Umbilical cord (tissue), 1 donor: ENCODE measurements at regions not wholly inside any gene's neighbourhood (a gene's known extent, or its start where the extent isn't known, plus 50 kb on each side); places are given as distances from the start of the nearest gene placed in this dataset.
"Not testable (repeated sequence)": the region's sequence is repeated elsewhere in the genome, so short reads cannot be mapped to it uniquely, and the experiment has no call there.

Experiments used
- DNase-seq: peaks from one replicate; pipeline ENCODE4 v3.0.0-alpha.2; 2015; ENCODE audit warnings: low spot score

DNA sequence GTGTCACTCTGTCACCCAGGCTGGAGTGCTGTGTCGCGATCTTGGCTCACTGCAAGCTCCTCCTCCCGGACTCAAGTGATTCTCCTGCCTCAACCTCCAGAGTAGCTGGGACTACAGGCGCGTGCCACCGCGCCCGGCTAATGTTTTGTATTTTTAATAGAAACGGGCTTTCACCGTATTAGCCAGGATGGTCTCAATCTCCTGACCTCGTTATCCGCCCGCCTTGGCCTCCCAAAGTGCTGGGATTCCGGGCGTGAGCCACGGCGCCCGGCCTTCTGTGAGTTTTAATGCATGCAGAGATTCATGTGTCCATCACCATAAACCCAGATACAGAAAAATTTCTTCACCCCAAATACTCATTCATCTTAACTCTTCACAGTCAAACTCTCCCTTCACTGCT lies 1046.7 kb downstream of the CDH9 start:
- no peak for DNase-seq

DNA sequence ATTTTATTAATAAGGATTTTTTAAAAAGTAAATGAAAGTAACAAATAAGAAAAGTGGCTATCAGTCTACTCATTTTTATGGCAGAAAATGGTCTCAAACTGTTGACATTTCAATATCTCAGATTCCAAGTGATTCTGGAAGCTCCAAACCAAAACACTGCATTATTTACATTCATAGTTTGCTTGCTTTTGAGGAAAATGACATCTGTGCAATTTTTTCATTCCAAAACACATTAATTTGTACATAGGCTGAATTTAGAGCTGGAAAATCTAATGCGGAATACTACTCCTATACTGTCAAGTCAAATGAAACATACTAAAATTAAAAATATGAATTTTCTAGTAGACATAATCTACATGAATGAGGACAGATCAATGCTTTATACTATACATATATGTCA lies 1047.6 kb downstream of the CDH9 start:
- no peak for DNase-seq

DNA sequence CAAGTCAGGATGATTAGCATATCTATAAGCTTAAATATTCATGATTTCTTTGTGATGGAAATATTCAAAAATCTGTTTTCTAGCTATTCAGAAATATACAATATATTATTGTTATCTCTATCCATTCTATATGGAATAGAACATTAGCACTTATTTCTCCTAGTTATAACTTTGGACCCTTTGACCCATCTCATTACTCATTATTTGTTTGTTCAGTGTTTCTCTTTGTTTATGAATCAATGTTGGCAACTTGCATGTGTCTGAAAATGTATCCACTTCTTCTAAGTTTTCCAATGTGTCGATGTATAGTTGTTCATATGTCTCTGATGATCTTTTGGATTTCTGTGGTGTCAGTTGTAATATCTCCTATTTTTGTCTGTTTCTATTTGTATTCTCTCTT lies 1059.3 kb downstream of the CDH9 start:
- DNase-seq = no peak

DNA sequence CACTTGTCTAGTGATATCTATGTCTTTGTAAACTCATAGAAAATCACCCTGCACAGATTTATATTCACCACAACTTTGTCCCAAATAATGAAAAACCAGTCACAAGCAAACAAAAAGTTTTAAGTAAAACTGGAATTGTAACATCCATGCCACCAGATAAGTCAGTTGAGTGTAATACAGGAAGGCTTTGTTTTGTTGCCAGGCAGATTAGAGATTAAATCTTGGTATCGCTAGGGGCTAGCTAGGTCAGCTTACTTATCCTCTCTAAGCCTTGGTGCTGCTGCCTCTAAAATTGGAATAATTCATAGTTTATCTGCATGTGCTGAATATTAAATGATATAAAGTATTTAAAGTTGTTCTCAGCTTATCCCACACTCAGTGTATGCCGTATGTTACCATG lies 1062.5 kb downstream of the CDH9 start:
- peak; percentile 42 for DNase-seq

DNA sequence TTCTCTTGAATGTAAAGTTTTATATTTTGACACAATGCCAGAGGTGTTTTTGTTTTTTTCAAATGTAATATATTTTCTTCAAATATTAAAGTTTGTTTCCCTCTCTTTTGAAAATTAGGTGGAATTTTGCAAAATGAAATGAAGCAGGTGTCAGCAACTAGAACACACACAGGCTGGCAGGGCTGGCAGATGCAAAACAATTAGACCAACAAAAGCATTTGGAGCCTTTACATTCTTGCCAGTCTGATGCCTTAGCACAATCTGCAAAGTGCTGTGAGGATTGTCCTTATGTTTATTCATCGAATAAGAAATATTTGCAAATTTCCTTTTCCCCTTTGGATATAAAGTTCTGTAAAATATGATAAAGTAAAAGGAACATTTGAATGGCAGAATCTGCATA lies 1063.9 kb downstream of the CDH9 start:
- DNase-seq = no peak

DNA sequence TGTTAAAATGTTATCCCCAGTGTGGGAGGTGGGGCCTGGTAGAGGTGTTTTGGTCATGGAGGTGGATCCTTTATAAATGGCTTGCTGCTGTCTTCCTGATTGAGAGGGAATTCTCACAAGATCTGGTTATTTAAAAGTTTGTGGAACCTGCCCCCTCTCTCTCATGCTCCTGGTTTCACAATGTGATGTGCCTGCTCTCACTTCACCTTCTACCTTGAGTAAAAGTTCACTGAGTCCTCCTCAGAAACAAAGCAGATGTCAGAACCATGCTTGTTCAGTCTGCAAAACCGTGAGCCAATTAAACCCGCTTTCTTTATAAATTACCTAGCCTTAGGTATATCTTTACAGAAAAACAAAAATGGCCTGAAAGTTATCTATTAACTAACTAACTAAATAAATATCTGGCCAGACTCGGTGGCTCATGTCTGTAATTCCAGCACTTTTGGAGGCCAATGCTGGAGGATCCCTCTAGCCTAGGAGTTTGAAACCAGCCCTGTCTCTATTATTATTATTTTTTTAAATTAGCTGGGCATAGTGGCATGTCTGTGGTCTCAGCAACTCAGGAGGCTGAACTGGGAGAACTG lies 1067.4 kb downstream of the CDH9 start:
- no peak for DNase-seq

DNA sequence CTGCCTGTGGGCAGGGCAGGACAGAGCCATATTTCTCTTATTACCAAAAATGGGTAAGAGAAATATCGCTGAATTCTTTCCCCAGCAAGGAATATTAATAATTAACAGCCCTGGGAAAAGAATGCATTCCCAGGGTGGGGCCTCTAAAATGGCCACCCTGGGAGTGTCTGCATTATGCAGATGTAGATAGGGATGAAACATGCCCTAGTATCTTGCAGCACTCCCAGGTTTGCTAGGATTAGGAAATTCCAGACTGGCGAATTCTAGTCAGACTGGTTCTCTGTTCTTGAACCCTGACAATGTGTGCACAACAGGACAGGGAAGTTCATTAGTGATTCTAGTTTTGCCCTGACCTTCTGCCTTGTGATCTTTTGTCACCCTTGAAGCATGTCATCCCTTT lies 1069.3 kb downstream of the CDH9 start:
- DNase-seq = not testable (repeated sequence)

DNA sequence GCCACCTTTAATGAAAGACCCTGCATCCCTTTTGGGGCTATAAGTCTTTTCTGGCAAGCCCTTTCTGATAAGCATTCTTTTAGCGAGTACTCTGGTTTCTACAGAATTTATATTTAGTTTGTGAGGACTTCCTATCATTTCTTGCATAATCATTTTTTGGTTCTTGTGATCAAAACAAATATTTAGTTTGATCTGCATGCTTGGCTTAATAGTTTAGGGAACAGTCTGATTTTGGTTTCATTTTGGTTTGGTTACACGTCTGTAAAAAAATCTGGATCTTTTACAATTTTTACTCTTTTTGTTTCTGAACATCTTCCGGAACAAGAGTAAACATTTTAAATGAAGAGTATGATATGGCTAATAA lies 1074.4 kb downstream of the CDH9 start:
- no peak for DNase-seq

DNA sequence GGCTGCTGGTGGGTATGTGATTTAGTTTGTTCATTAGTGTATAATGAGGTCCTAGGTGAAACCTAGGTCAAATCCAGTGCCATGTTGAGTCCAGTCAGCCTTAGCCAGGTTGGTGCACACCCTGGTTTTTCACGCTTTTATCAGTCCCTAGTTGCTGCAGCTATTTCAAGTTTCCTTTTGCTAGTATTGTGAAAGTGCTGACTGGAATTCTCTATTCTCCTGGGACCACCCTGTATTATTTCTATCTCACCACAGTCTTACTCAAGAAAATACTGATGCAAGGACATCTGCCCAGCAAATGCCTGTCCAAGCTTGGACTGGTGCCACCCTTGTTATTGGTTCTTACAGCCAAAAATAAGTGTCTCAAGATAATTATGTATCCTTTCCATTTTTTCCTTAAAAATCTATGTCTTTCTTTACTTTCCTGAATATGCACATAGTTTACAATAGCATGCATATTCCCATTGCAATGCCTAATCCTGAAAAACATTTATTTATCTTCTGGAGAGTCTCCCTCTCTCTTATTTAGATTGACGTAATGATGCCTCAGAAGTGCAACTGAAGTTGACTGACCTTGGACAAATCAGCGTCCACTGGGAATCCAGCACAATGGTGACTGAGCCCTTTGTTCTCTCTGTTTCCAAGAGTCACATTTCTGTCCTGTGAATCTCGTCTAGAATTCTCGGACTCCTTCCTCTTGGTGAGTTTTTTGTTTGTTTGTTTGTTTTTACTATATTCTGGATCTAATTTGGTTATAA lies 1075.0 kb downstream of the CDH9 start:
- no peak for DNase-seq

DNA sequence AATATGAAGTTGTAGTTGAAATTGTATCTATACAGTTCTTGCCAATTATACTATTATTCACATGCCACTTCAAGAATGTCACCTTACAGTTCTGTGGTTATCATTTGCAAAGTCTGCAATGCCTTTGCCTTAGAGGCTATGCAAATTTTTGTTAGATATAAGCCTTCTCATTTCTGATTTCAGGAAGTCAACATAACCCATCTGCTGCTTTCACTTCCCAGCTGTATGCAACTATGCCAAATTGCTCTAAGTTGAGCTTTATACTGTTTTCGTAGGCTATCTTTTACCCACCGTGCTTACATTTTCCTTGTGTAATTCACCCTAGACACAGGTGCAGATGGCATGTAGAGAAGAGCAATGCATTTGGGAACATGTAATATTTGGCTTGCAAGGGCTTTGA lies 1083.0 kb downstream of the CDH9 start:
- DNase-seq = no peak

DNA sequence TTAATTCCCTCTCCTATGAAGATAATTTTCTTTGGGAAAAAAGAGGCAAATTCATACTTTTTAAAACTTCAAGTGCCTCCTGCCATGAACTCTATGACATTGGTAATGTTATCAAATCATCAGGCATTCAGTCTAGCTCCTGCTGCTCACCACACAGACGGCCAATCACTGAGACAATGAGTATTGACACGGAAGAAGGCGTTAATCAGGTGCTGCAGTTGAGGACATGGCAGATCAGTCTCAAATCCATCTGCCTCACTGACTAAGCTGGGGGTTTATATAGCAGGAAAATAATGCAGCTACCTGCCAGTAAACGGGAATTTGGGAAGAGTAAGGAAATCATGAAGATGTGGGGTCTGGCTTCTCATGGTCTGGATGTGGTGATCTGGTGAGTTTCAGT lies 1087.7 kb downstream of the CDH9 start:
- DNase-seq = no peak

DNA sequence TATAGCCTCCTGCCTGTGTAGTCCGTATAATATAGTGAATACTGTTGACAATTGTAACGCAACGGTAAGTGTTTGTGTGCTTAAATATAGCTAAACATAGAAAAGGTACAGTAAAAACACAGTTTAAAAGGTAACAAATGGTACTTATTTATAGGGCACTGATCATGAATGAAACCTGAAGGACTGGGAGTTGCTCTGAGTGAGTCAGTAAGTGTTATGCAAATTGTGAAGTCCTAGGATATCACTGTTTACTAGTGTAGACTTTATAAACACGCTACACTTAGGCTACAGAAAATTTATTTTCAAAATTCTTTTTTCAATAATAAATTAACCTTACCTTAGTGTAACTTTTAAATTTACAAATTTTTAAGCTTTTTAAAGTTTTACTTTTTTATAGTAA lies 1090.1 kb downstream of the CDH9 start:
- no peak for DNase-seq

DNA sequence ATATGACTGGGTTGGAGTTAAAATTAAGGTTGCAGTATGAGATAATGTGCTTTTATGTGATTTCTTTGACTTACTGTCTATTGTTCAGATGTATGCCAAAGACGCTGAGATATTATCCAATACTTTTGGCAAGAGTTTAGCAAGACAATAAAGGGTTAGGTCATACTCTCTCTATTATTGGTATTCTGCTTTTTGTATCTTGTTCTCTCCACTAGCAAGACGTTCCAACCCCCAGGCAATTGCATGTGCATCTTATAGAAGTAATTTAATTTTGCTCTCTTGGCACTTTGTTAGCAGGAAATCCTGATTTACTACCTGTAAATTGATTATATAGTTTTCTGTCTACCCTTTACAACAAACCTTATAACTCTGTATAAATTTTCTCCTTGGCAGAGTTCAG lies 1093.6 kb downstream of the CDH9 start:
- no peak for DNase-seq

DNA sequence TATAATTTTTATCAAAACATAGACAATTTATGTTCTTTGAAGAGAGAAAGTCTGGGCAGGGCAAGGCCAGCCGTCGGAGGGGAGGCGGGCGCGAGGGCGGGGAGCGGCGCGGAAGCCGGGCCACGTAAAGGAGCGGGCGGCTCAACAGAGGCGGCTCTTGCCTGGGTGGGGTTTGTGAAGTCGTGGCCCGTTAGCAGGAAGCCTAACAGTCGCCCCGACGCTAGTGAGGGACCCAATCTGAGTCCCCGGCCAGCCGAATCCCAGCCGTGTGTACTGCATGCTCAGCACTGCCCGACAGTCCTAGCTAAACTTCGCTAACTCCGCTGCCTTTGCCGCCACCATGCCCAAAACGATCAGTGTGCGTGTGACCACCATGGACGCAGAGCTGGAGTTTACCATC lies 1129.2 kb downstream of the CDH9 start:
- DNase-seq = no peak

DNA sequence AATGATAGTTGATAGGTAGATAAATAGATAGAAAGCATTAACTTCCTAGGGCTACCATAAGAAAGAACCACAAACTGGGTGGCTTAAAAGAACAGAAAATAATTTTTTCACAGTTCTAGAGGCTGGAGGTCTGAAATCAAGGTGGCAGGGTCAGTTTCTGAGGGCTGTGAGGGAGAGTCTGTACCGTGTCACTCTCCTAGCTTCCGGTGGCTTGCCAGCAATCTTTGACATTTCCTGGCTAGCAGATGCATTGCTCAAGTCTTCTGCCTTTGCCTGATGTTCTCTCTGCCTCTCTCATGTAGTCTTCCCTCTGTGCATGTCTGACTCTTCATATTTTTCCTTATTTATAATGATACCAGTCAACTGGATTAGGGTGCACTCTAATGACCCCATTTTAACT lies 1132.7 kb downstream of the CDH9 start:
- DNase-seq = no peak

DNA sequence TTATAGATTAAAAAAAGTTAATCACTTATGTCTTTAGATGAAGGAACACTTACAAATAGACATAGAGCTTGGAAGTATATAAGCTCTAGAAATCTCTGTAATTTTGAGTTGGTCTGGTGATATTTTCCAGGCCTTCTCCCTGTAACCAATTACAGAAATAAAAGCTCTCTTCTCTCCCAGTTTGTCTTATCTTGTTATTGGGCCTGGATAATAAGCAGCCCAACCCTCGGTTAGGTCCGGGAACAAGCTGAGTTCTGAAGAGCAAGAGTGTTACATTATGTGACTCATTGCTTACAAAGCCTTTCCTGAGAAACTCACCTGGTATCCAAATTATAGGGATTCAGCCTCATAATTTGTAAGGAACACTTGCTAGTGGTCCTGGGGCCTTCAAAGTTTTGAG lies 1146.2 kb downstream of the CDH9 start:
- DNase-seq = peak; percentile 65

DNA sequence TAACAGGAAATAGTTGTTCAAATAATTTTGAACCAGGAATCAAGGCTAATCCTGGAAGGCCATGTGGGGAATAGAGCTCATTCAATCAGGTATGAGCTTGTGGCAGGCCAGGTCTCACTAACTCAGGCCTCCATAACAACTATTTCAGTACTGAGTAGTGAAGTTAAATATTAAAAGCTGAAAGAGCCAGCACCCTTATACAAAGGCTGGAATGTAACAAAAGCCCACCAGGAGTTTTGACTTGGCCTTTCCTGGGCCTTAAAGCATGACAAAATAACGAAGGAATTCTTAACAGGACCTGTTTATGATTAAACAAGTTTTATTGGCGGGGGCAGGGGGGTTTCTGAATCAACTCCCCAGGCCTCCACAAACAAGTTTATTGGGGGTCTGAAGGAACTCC lies 1146.7 kb downstream of the CDH9 start:
- DNase-seq = peak; percentile 5

DNA sequence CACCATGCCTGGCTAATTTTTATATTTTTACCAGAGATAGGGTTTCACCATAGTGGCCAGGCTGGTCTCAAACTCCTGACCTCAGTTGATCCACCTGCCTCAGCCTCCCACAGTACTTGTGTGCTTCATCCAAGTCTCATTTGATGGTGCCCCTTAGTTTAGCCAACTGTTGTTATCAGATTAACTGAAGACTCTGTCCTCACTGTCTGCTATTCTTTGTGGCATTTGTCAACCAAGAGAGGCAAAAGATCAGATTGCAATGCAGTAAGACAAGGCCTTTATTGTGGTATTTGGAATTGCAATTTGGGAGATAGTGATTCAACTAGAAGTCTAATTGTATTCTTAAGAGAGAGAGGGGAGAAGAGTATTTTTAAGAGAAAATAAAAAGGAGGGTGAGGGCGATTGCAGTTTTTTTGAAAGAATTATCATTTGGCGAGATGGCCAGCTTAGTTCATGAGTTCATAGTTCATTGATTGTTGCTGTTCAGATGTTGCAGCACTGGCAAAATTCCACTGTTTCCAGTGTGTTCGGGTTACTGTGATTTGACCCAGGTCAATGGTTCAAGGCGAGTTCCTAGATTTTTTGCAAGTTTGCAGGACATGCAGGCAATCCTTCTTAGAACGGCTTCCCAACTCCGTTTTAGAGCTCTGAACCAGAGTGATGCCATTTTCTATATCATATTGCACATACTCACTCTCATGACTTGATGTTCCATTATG lies 1156.9 kb downstream of the CDH9 start:
- DNase-seq = no peak

DNA sequence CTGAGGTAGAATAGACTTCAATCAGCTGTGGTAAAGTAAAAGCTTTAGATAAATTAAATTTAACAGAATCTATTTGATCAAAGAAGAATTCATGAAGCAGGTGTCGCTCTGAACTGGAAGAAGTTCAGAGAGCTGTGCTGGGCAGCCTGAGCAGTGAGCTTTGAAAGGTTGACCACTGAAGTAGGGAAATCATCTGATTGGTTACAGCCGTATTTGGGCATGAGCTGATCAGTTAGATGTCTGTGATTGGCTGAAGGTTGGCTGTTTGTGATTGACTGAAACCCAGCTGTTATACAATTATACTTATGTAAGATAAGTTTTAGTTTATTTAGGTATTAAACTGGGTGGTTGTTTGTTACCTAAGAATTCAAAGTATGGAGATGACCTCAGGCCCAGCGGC lies 1174.6 kb downstream of the CDH9 start:
- DNase-seq = no peak

DNA sequence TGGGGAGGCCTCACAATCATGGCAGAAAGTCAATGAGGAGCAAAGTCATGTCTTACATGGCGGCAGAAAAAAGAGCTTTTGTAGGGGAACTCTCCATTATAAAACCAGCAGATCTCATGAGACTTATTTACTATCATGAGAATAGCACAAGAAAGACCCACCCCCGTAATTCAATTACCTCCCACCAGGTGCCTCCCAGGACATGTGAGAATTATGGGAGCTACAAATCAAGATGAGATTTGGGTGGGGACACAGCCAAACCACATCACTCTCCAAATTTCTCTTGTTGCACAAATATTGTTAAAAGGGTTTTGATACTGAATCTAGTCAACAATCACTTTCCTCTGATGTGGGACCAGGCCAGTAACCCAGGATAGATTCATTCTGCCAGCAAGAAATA lies 1176.1 kb downstream of the CDH9 start:
- no peak for DNase-seq

DNA sequence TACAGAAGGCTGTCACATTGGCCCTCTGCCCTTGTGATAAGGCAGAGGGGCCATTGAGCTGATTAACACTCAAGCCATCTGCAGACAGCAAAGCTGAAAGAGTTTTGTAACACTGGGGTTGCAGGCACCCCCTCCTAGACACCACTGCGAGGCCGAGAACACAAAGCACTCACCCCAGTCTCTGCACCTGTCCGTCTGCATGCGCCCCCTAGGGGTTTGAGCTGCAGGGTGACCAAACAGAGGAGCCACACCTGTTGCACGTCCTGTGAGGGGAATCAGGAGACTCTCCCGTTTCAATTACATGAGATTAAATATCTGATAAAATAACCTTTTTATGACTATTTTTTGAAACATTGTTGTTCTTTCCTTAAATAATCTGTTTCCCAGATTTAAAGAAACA lies 1180.4 kb downstream of the CDH9 start:
- DNase-seq = no peak

DNA sequence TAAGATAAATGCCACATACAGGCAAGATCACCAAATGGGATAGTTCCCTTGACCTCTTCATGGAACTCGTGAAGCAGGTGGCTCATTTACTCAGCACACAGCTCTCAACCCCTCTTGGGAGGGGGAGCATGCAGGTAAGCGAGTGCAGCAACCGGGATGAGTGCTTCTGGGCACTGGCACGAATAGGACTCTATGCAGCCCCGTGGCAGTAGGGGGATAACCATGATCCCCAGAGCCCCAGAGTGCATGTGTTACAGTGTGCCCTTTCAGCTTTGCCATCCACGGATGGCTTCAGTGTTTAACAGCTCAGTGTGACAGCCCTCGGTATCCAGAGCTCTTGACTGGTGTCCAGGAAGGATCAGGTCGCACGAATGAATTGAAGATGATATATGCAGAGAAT lies 1187.1 kb downstream of the CDH9 start:
- no peak for DNase-seq

DNA sequence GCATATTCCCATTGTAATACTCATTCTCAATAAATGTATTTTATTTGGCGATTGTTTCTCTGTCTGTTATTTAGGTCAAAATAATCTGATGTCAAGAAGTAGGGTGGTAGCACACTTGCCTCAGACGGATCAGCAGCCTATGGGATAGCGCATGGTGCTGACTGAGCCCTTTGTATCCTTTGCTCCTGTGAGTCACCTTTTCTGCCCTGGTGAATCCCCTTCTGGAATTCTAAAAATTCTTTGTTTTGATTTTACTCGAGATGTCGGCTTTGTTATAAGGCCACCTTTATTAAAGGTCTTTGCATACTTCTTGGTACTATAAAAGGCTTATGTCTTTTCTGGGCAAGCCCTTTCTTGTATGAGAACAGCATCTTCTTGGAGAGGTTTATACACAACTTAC lies 1187.8 kb downstream of the CDH9 start:
- no peak for DNase-seq
